Spleen (tissue), 7 donors: ENCODE measurements at regions not wholly inside any gene's neighbourhood (a gene's known extent, or its start where the extent isn't known, plus 50 kb on each side); places are given as distances from the start of the nearest gene placed in this dataset.

ENCODE experiments used
- CTCF ChIP-seq, 11 experiments: fragments of 200-600 bp in 7 of 11; fragments of 450-650 bp in 4 of 11; sonication (generic) in 4 of 11; IDR thresholded peaks in 8 of 11; conservative IDR thresholded peaks in 3 of 11; 1 replicate in 7 of 11; 2 replicates in 4 of 11; pipeline versions ENCODE4 v1.4.0 to v1.8.0; 2016 to 2021; ENCODE audit warnings: antibody characterized with exemption in 11 of 11, inconsistent platforms in 4 of 11, mild to moderate bottlenecking in 1 of 11
- POLR2A ChIP-seq, 3 donors: fragments of 450-650 bp; IDR thresholded peaks; one replicate each; pipeline ENCODE4 v1.5.1; 2017; ENCODE audit warnings: antibody characterized with exemption in 3 of 3, mild to moderate bottlenecking in 1 of 3
- donor health status: DM: no; HTN: no; CAD: no; lungs with moderate emphysema.
- donor health status: DM: no; HTN: no; CAD: no.
- donor health status: DM: no; HTN: no; CAD: no.

DNA sequence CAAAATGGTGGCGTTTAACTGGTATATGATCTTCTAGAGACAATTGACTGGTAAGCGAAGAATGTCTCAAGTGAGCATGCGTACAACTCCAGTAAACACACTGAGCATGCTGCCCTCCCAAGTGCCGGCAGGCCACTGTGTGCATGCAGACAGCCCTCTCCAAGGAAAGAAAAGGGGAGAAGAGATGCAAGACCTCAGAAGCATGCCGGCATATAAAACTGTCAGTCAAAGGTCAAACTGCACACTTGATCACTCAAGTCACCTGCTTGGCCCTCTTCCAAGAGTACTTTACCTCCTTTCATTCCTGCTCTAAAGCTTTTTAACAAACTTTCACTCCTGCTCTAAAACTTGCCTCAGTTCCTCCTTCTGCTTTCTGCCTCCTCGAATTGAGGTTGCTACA is 910.2 kb downstream of the TAF11L14 start:
- TF ChIP-seq CTCF (IDR thresholded peaks at IDR 0.05 in 8 of 11, conservative IDR thresholded peaks at IDR 0.05 in 3 of 11) (no peak), POLR2A (IDR thresholded peaks at IDR 0.05) (no peak)
